BLaER1 treated with 17β-estradiol and CSF1 and Interleukin-3, amounts not matched to agents 10 nM and 100 nM (cell line): ENCODE measurements at regions not wholly inside any gene's neighbourhood (a gene's known extent, or its start where the extent isn't known, plus 50 kb on each side); places are given as distances from the start of the nearest gene placed in this dataset.
A peak's percentile ranks its signal among the peaks of the same experiment; 100 is the strongest.

ENCODE experiments used
- H3K27ac ChIP-seq, 11 experiments: shearing (Covaris generic); formaldehyde crosslinking; 2 replicates each; pipeline ENCODE4 v1.8.1; 2022
- H3K27me3 ChIP-seq, 11 experiments: shearing (Covaris generic); formaldehyde crosslinking; 2 replicates each; pipeline ENCODE4 v1.8.1; 2022
- H3K36me3 ChIP-seq, 11 experiments: shearing (Covaris generic); formaldehyde crosslinking; 2 replicates each; pipeline ENCODE4 v1.8.1; 2022
- H3K4me1 ChIP-seq, 10 experiments: shearing (Covaris generic); formaldehyde crosslinking; 2 replicates each; pipeline ENCODE4 v1.8.1; 2022
- H3K4me2 ChIP-seq, 11 experiments: shearing (Covaris generic); formaldehyde crosslinking; 2 replicates each; pipeline ENCODE4 v1.8.1; 2022
- H3K4me3 ChIP-seq, 10 experiments: shearing (Covaris generic); formaldehyde crosslinking; 2 replicates each; pipeline ENCODE4 v1.8.1; 2022
- H3K9ac ChIP-seq, 11 experiments: shearing (Covaris generic); formaldehyde crosslinking; 2 replicates each; pipeline ENCODE4 v1.8.1; 2022
- H3K9me3 ChIP-seq, 11 experiments: shearing (Covaris generic); formaldehyde crosslinking; replicated peaks in 1 of 11; 2 replicates each; pipeline ENCODE4 v1.8.1; 2022
- H4K20me1 ChIP-seq, 11 experiments: shearing (Covaris generic); formaldehyde crosslinking; 2 replicates each; pipeline ENCODE4 v1.8.1; 2022
- Cebpa-rat ChIP-seq, 11 experiments: shearing (Covaris generic); IDR thresholded peaks; 2 replicates each; pipeline ENCODE4 v1.8.1; 2022

DNA sequence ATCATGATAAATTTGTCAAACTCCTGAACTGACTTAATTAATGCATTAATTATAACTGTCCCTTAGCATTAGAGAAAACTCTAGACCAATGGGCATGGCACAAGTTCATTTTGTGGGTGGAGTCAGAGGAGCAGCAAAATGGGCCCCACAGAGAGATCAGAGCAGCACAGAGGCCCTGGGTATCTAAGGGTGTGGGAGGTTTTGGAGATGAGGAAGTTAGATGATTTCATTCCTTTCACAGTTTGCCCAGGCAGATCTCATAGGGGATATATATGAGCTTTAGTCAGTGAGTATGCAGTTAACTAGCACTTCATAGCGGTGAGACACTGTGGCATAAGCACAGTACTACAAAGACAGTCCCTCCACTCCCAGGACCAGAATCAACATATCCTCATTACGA, 117.3 kb downstream of the MAB21L3 start:
- H4K20me1 ChIP-seq, result no peaks in the 10 kb centered on the region
- no peaks in the 10 kb centered on the region for H3K36me3 ChIP-seq
- no peak overlapping the region for H3K9ac ChIP-seq
- H3K9me3 ChIP-seq, result no peaks in the 10 kb centered on the region
- no peaks in the 10 kb centered on the region for H3K27me3 ChIP-seq
- no peak for TF ChIP-seq Cebpa-rat (IDR thresholded peaks at IDR 0.05)
- no peak overlapping the region for H3K4me3 ChIP-seq
- peaks cover 19 to 62% (median 47%) of the 10 kb centered on the region in 10 experiments for H3K4me1 ChIP-seq
- H3K27ac ChIP-seq, result no peak overlapping the region
- peak overlapping the region in 3 of 11 experiments; percentile 6 to 30 (median 15); a peak in 3 of 22 replicates for H3K4me2 ChIP-seq

DNA sequence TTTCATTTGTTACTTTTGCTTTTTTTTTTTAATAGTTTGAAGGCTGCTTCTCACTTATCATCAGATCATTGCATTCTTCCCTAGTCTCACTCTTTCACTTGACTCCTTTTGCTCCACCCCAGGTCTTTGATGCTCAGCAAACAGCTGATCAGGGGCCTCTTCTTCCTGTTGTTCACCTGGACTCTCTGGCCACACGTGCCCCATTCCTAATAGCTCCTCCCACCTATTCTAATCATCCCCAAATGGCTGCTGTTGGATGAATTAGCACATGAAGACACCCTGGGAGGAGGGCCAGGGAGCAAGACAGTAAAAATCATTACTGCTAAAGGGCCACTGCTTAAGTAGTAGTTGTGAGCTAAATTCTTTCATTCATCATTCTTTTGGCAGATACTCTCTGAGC, 119.5 kb downstream of the MAB21L3 start:
- Histone ChIP-seq H3K4me3 (no peak overlapping the region), H3K27me3 (no peaks in the 10 kb centered on the region), H3K36me3 (no peaks in the 10 kb centered on the region), H3K27ac (no peak overlapping the region), H3K4me2 (no peak overlapping the region), H4K20me1 (no peaks in the 10 kb centered on the region), H3K4me1 (peaks cover 18 to 57% (median 37%) of the 10 kb centered on the region in 10 experiments), H3K9ac (no peak overlapping the region), H3K9me3 (no peaks in the 10 kb centered on the region)
- no peak for TF ChIP-seq Cebpa-rat (IDR thresholded peaks at IDR 0.05)

DNA sequence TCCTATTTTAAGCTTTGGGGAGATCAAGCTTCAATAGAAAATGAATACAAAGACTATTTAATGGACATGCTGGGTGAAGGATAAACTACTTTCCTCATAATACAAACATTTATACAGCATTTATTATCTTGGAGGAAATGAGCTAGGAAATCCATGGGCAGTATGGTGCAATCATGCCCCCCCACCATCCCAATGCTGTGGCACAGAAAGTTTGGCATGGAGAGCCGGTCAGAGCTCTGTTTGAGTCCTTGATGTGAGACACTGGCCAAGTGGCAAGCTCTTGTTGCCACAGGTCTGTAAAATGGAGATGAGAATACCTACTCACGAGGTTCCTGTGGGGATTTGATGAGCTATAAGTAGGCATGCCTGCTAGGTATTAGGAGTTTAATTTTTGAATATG, 120.6 kb downstream of the MAB21L3 start:
- no peak overlapping the region for H3K4me3 ChIP-seq
- H3K27ac ChIP-seq, result no peak overlapping the region
- 0 out of 22 replicates have a peak, but pooled peaks cover 0 to 4% (median 0%) of the 10 kb centered on the region in 11 experiments for H3K9me3 ChIP-seq
- no peak overlapping the region for H3K9ac ChIP-seq
- no peaks in the 10 kb centered on the region for H3K27me3 ChIP-seq
- no peaks in the 10 kb centered on the region for H4K20me1 ChIP-seq
- peak overlapping the region in 5 of 11 experiments; percentile 0 to 55 (median 29); a peak in 4 of 22 replicates for H3K4me2 ChIP-seq
- no peak for TF ChIP-seq Cebpa-rat (IDR thresholded peaks at IDR 0.05)
- H3K4me1 ChIP-seq, result peaks cover 10 to 47% (median 27%) of the 10 kb centered on the region in 10 experiments; a peak in 19 of 20 replicates
- no peaks in the 10 kb centered on the region for H3K36me3 ChIP-seq

DNA sequence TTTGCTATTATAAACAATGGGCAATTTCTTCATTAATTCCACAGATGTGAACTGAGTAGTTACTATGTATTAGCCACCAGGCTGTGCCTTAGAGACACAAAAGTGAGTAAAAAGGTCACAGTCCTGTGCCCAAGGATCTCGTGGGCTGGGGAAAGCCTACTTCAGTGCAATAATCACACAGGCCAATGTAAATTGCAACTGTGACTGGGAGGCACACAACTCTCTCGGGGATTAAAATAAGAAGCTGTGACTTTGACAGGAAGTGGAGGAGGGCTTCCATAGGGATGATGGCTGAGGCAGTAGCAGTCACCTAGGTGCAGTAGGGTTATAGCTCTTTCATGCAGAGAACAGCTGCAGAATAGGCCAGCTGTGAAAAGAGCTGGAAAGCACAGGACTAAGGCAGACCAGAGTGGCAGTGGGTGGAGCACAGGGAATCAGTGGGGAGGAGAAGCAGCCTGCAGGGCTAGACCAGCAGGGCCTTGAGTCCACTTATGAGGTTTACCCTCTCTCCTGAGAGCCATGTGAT, 121.9 kb downstream of the MAB21L3 start:
- Histone ChIP-seq H3K9ac (no peak overlapping the region), H3K4me3 (no peak overlapping the region), H3K4me1 (peaks cover 10 to 35% (median 23%) of the 10 kb centered on the region in 10 experiments; a peak in 19 of 20 replicates), H3K27me3 (no peaks in the 10 kb centered on the region), H3K9me3 (0 out of 22 replicates have a peak, but pooled peaks cover 0 to 4% (median 0%) of the 10 kb centered on the region in 11 experiments), H3K27ac (no peak overlapping the region), H4K20me1 (no peaks in the 10 kb centered on the region), H3K4me2 (peak overlapping the region; percentile 0 to 55 (median 36); a peak in 16 of 22 replicates), H3K36me3 (no peaks in the 10 kb centered on the region)
- no peak for TF ChIP-seq Cebpa-rat (IDR thresholded peaks at IDR 0.05)

DNA sequence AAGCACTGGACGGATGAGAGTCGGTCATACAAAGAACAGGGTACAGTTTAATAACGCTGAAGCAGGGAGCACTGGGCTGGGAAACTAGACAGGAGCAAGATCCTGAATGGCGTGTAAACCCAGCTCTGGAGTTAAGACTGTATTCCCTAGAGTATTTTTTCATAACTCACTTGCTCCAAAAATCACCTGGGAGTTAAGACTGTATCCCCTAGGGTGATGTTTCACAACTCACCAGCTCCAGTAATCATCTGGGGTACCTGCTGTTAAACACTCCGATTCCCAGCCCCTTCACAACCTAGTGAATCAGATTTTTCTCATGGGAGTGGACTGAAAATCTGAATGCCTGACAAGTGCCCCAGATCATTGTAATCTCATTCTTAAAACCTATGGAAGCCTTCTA, 123.2 kb downstream of the MAB21L3 start:
- H3K4me3 ChIP-seq, result no peak overlapping the region
- H3K9me3 ChIP-seq, result 0 out of 22 replicates have a peak, but pooled peaks cover 0 to 4% (median 0%) of the 10 kb centered on the region in 11 experiments
- no peak overlapping the region for H3K9ac ChIP-seq
- H3K4me2 ChIP-seq, result no peak overlapping the region
- no peaks in the 10 kb centered on the region for H3K27me3 ChIP-seq
- peaks cover 5 to 29% (median 20%) of the 10 kb centered on the region in 10 experiments; a peak in 16 of 20 replicates for H3K4me1 ChIP-seq
- no peaks in the 10 kb centered on the region for H3K36me3 ChIP-seq
- no peak overlapping the region for H3K27ac ChIP-seq
- H4K20me1 ChIP-seq, result no peaks in the 10 kb centered on the region
- no peak for TF ChIP-seq Cebpa-rat (IDR thresholded peaks at IDR 0.05)

DNA sequence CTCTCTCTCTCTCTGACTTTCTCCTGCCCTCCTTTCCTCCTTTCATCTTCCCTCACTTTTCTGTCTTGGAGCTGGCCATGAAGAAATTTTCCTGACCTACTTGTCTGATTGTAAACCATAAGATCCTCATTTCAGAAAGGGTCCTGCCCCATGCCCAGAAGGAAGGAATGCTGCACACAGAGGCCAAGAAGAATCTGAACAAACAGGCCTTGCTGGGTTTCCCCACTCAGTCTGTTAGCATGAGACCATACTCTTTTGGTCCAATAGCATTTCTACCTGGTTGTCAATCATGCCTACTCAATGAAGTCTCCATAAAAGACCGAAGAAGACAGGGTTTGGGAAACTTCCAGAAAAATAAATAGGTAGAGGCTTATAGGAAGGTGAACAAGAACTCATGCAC, 128.7 kb downstream of the MAB21L3 start:
- H3K27ac ChIP-seq, result no peak overlapping the region
- H3K9me3 ChIP-seq, result 0 out of 22 replicates have a peak, but pooled peaks cover 0 to 4% (median 0%) of the 10 kb centered on the region in 11 experiments
- no peaks in the 10 kb centered on the region for H3K27me3 ChIP-seq
- no peaks in the 10 kb centered on the region for H3K36me3 ChIP-seq
- H3K4me3 ChIP-seq, result no peak overlapping the region
- H3K4me1 ChIP-seq, result no peaks in the 10 kb centered on the region
- H3K4me2 ChIP-seq, result no peak overlapping the region
- no peaks in the 10 kb centered on the region for H4K20me1 ChIP-seq
- H3K9ac ChIP-seq, result no peak overlapping the region
- no peak for TF ChIP-seq Cebpa-rat (IDR thresholded peaks at IDR 0.05)

DNA sequence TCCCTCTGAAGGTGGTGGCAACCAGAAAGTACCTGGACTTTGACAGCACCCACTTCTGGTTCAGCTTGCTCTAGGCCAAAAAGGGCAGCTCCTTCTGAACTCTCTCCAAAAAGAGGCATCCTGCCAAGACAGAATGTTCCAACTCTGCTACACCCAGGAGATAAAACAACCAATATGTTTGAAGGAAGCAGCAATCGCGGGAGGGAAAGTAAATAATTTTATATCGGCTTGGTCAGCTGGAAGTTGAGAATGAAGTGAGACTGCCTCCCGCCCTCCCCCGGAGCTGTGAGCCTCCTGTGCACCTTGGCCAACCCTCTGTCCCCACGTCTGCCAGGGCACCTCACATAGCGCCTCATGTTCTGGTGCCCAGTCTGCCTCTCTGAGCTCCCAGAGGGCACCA, 130.3 kb upstream of the ATP1A1 start:
- no peak overlapping the region for H3K27ac ChIP-seq
- no peaks in the 10 kb centered on the region for H3K27me3 ChIP-seq
- H3K36me3 ChIP-seq, result no peaks in the 10 kb centered on the region
- TF ChIP-seq Cebpa-rat (IDR thresholded peaks at IDR 0.05), result no peak
- H3K4me2 ChIP-seq, result no peak overlapping the region
- no peaks in the 10 kb centered on the region for H3K4me1 ChIP-seq
- no peak overlapping the region for H3K9ac ChIP-seq
- H3K9me3 ChIP-seq, result no peaks in the 10 kb centered on the region
- no peak overlapping the region for H3K4me3 ChIP-seq
- H4K20me1 ChIP-seq, result no peaks in the 10 kb centered on the region

DNA sequence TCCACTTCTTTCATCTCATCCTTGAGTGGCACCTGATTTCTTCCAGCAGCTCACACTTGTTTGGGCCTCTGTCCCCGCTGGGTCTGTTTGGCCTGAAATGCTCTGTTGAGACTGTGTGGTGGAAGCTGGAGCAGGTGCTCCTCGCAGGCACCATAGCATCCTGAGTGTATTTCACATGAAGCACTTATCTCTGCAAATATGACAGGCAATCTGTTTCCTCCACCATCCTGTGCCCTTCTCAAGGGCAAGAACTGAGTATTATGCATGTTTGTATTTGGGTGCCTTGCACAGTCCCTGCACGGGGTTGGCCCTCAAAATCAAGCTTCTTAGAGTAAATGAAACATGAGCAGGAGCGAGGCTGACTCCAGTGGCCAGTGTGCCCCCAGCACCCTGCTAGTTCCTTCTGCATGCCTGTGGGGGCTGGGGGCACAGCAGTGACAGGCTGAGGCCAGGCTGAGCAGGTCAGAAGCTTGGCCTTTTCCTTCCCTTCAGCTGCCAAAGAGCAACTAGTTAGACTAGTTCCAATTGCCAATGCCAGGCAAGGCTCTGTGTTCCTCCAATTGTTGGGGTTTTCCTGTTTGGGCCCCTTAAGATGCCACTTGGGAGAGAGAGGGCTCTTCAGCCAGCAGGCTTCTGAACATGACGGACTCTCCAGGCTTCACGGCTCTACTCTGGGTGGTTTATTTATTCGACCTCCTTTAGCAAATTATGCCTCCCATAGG, 129.6 kb upstream of the ATP1A1 start:
- Histone ChIP-seq H3K4me1 (no peaks in the 10 kb centered on the region), H3K27ac (no peak overlapping the region), H3K9ac (no peak overlapping the region), H3K36me3 (no peaks in the 10 kb centered on the region), H3K4me2 (no peak overlapping the region), H3K9me3 (no peaks in the 10 kb centered on the region), H4K20me1 (no peaks in the 10 kb centered on the region), H3K27me3 (no peaks in the 10 kb centered on the region), H3K4me3 (no peak overlapping the region)
- no peak for TF ChIP-seq Cebpa-rat (IDR thresholded peaks at IDR 0.05)

DNA sequence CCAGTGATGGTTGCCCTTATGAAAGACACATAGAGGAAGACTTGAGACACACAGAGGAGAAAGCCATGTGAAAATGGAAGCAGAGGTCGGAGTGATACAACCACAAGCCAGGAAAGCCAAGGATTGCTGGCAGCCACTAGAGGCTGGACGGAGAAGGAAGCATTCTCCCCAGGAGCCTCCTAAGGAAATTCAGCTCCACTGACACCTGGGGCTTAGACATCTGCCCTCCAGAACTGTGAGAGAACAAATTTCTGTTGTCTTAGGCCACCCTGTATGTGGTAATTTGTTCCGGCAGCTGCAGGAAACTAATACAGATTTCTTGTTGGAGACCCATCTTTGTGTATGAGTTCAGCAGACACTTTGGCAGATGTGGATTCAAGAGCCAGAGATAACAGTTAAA, 126.9 kb upstream of the ATP1A1 start:
- Histone ChIP-seq H3K4me2 (no peak overlapping the region), H3K9ac (no peak overlapping the region), H3K9me3 (no peaks in the 10 kb centered on the region), H3K27me3 (no peaks in the 10 kb centered on the region), H3K36me3 (no peaks in the 10 kb centered on the region), H4K20me1 (no peaks in the 10 kb centered on the region), H3K4me3 (no peak overlapping the region), H3K4me1 (no peaks in the 10 kb centered on the region), H3K27ac (no peak overlapping the region)
- TF ChIP-seq Cebpa-rat (IDR thresholded peaks at IDR 0.05), result no peak

DNA sequence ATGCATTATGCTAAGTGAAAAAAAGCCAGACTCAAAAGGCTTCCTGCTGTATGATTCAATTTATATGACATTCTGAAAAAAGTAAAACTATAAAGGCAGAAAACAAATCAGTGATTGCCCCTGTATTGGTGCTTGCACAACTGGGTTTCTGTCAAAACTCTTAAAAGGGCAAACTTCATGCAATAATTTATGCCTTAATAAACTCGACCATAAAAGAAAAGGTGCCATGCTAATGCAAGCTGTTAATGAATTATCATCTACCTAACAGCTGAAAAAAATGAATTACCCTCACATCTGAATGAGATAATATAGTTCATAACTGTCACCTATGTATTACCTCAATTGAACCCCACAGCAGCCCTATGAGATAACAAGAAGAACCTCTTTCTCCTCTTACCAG, 120.8 kb upstream of the ATP1A1 start:
- Histone ChIP-seq H3K4me2 (no peak overlapping the region), H3K27ac (no peak overlapping the region), H3K36me3 (no peaks in the 10 kb centered on the region), H3K9ac (no peak overlapping the region), H3K4me1 (peaks cover 0 to under 1% (median 0%) of the 10 kb centered on the region in 10 experiments; a peak in 1 of 20 replicates), H4K20me1 (no peaks in the 10 kb centered on the region), H3K27me3 (no peaks in the 10 kb centered on the region), H3K4me3 (no peak overlapping the region), H3K9me3 (no peaks in the 10 kb centered on the region)
- no peak for TF ChIP-seq Cebpa-rat (IDR thresholded peaks at IDR 0.05)
